A549 (cell line): ENCODE measurements at regions not wholly inside any gene's neighbourhood (a gene's known extent, or its start where the extent isn't known, plus 50 kb on each side); places are given as distances from the start of the nearest gene placed in this dataset.

ENCODE experiments used
- ATAC-seq, 2 experiments: fragments of 200-7000 bp in 1 of 2; fragments of >200 bp in 1 of 2; cut with Nextera tagmentation in 1 of 2; cut with Tn5 transposase in 1 of 2; 3 replicates each; pipeline versions ENCODE4 v1.8.0 to v1.9.1; 2018 to 2020; ENCODE audit warnings: mild to moderate bottlenecking in 1 of 2, moderate library complexity in 1 of 2
- CTCF ChIA-PET: fragments of 300-600 bp; sonication (Branson Sonifier 250); formaldehyde crosslinking; extraction: SDS; loops from one replicate; lab custom pipeline; 2021; ENCODE audit warnings: antibody characterized with exemption, inconsistent platforms; lab: Yijun Ruan, JAX
- POLR2A ChIA-PET: fragments of 350-600 bp; formaldehyde crosslinking; extraction: SDS; loops from one replicate; lab custom pipeline; 2021; ENCODE audit warnings: antibody characterized with exemption, inconsistent platforms; lab: Yijun Ruan, JAX
- DNase-seq, 2 experiments: peaks; one replicate each; pipeline versions ENCODE4 v3.0.0 to v3.0.0-alpha.2; 2011 to 2016; ENCODE audit warnings: low read depth in 1 of 2, low spot score in 1 of 2
- FAIRE-seq: peaks from 2 replicates; lab custom pipeline; 2011; peaks lifted over from hg19 to GRCh38; lab: Jason Lieb, UNC
- H3K27ac ChIP-seq, 2 experiments: fragments of >200 bp; sonication (Bioruptor Twin); formaldehyde crosslinking; 3 replicates each; pipeline ENCODE4 v1.5.1; 2016 to 2017
- H3K4me1 ChIP-seq: fragments of >200 bp; sonication (Bioruptor Twin); formaldehyde crosslinking; 3 replicates; pipeline ENCODE4 v1.6.1; 2016
- H3K4me2 ChIP-seq: fragments of >200 bp; sonication (Bioruptor Twin); formaldehyde crosslinking; 3 replicates; pipeline ENCODE4 v1.6.1; 2016
- H3K4me3 ChIP-seq: fragments of >200 bp; sonication (Bioruptor Twin); formaldehyde crosslinking; 3 replicates; pipeline ENCODE4 v1.5.1; 2016
- H3K9me3 ChIP-seq: fragments of >200 bp; sonication (Bioruptor Twin); formaldehyde crosslinking; 3 replicates; pipeline ENCODE4 v1.6.1; 2016
- ATOH8 ChIP-seq: fragments of 250-450 bp; sonication (Bioruptor Pico); IDR thresholded peaks from 2 replicates; pipeline ENCODE4 v1.5.0; 2020; ENCODE audit warnings: low read depth, mild to moderate bottlenecking, moderate library complexity
- BCL3 ChIP-seq: fragments of >200 bp; sonication (Bioruptor Twin); formaldehyde crosslinking; IDR thresholded peaks from 3 replicates; pipeline ENCODE4 v1.6.1; 2016
- CBX2 ChIP-seq: fragments of 200-600 bp; sonication (generic); IDR thresholded peaks from 2 replicates; pipeline ENCODE4 v1.6.1; 2016; ENCODE audit warnings: low read depth, mild to moderate bottlenecking, borderline replicate concordance
- CHD2 ChIP-seq: fragments of 150-350 bp; IDR thresholded peaks from 2 replicates; pipeline ENCODE4 v1.6.1; 2014; ENCODE audit warnings: low read length; ENCODE audit not compliant: partially characterized antibody
- E2F6 ChIP-seq: IDR thresholded peaks from 2 replicates; pipeline ENCODE4 v1.6.1; 2012; ENCODE audit warnings: low read depth, borderline replicate concordance
- EHF ChIP-seq: fragments of 250-450 bp; sonication (Bioruptor Pico); IDR thresholded peaks from 2 replicates; pipeline ENCODE4 v1.5.0; 2020; ENCODE audit warnings: mild to moderate bottlenecking
- ESRRA ChIP-seq: fragments of 150-350 bp; IDR thresholded peaks from 2 replicates; pipeline ENCODE4 v1.6.1; 2014; ENCODE audit warnings: mild to moderate bottlenecking, low read length, borderline replicate concordance
- FOSB ChIP-seq: fragments of 250-450 bp; sonication (Bioruptor Pico); IDR thresholded peaks from 2 replicates; pipeline ENCODE4 v1.5.0; 2020; ENCODE audit warnings: mild to moderate bottlenecking, moderate library complexity
- HEYL ChIP-seq: fragments of 250-450 bp; sonication (Bioruptor Pico); IDR thresholded peaks from 2 replicates; pipeline ENCODE4 v1.8.0; 2021; ENCODE audit warnings: mild to moderate bottlenecking, moderate library complexity
- HOXB5 ChIP-seq: fragments of 250-450 bp; sonication (Bioruptor Pico); IDR thresholded peaks from 2 replicates; pipeline ENCODE4 v1.5.0; 2020; ENCODE audit warnings: mild to moderate bottlenecking, moderate library complexity
- JUN ChIP-seq, 2 experiments: fragments of >200 bp; sonication (Bioruptor Twin); formaldehyde crosslinking; IDR thresholded peaks; 2 replicates in 1 of 2; 3 replicates in 1 of 2; pipeline ENCODE4 v1.6.1; 2016 to 2017
- JUNB ChIP-seq: fragments of >200 bp; sonication (Bioruptor Twin); formaldehyde crosslinking; IDR thresholded peaks from 2 replicates; pipeline ENCODE4 v1.6.1; 2016
- MAFK ChIP-seq: fragments of 450-650 bp; IDR thresholded peaks from 2 replicates; pipeline ENCODE4 v1.6.1; 2014; ENCODE audit not compliant: partially characterized antibody
- MAZ ChIP-seq: fragments of 150-350 bp; IDR thresholded peaks from 2 replicates; pipeline ENCODE4 v1.6.1; 2014; ENCODE audit warnings: antibody characterized with exemption, low read depth, low read length, borderline replicate concordance
- MYC ChIP-seq: IDR thresholded peaks from 2 replicates; pipeline ENCODE4 v1.6.1; 2012; ENCODE audit warnings: mild to moderate bottlenecking, inconsistent platforms, low read length, improper control_type of control experiment, borderline replicate concordance
- NFE2L2 ChIP-seq: fragments of 150-350 bp; conservative IDR thresholded peaks from 2 replicates; pipeline ENCODE4 v1.6.1; 2014; ENCODE audit warnings: low read length
- NR3C1 ChIP-seq: fragments of >200 bp; sonication (Bioruptor Twin); formaldehyde crosslinking; IDR thresholded peaks from 3 replicates; pipeline ENCODE4 v1.6.1; 2017
- PHF8 ChIP-seq: fragments of 200-600 bp; sonication (generic); IDR thresholded peaks from 2 replicates; pipeline ENCODE4 v1.6.1; 2016; ENCODE audit warnings: low read depth, mild to moderate bottlenecking, antibody characterized with exemption, moderate library complexity, borderline replicate concordance
- POLR2A ChIP-seq: IDR thresholded peaks from 2 replicates; pipeline ENCODE4 v1.6.1; 2012; ENCODE audit warnings: mild to moderate bottlenecking, low read length
- RAD21 ChIP-seq, 2 experiments: fragments of >200 bp in 1 of 2; sonication (Bioruptor Twin) in 1 of 2; formaldehyde crosslinking in 1 of 2; IDR thresholded peaks in 1 of 2; conservative IDR thresholded peaks in 1 of 2; 2 replicates in 1 of 2; 3 replicates in 1 of 2; pipeline ENCODE4 v1.6.1; 2012 to 2018; ENCODE audit warnings: inconsistent platforms in 1 of 2
- RCOR1 ChIP-seq: fragments of 150-350 bp; IDR thresholded peaks from 2 replicates; pipeline ENCODE4 v1.6.1; 2014; ENCODE audit warnings: antibody characterized with exemption, low read length, low read depth
- REST ChIP-seq: fragments of 200-600 bp; sonication (generic); IDR thresholded peaks from 2 replicates; pipeline ENCODE4 v1.6.1; 2016; ENCODE audit warnings: antibody characterized with exemption, mild to moderate bottlenecking, moderate library complexity
- RFX5 ChIP-seq: fragments of 450-650 bp; IDR thresholded peaks from 2 replicates; pipeline ENCODE4 v1.7.1; 2014; ENCODE audit warnings: antibody characterized with exemption, mild to moderate bottlenecking, moderate library complexity
- ZNF302 ChIP-seq: fragments of 250-450 bp; sonication (Bioruptor Pico); IDR thresholded peaks from 2 replicates; pipeline ENCODE4 v1.9.0; 2021; ENCODE audit warnings: inconsistent platforms, mild to moderate bottlenecking, moderate library complexity
- ZSCAN20 ChIP-seq: fragments of 250-450 bp; sonication (Bioruptor Pico); IDR thresholded peaks from 2 replicates; pipeline ENCODE4 v1.8.0; 2022; ENCODE audit warnings: mild to moderate bottlenecking, moderate library complexity
- WGBS: methylation state at CpG from one replicate; pipeline ENCODE4 v1.1.6; 2017; ENCODE audit errors: missing lambda C conversion rate; 5-methylcytosine and 5-hydroxymethylcytosine counted together

GRCh38 chr6:85372188-85372914, 77.5 kb upstream of the NT5E start:
- POLR2A ChIA-PET = no interaction called here
- H3K4me2 ChIP-seq = no peak overlapping the region
- no peaks in the 10 kb centered on the region for H3K9me3 ChIP-seq
- 0 out of 6 replicates have a peak, but pooled peaks of 1 of the 2 experiments have one; percentile 28 for ATAC-seq
- H3K27ac ChIP-seq = no peak overlapping the region
- FAIRE-seq = no peak
- CTCF ChIA-PET = interaction anchor here (0.8 to 1.0 kb wide), 2 partner anchors 12 to 18 kb away, joined by 3 read pairs; no protein-coding TSS in a partner anchor
- DNase-seq = no peak
- 80% methylated on average over 9 of the region's 9 CpGs for WGBS
- H3K4me3 ChIP-seq = no peak overlapping the region
- TF ChIP-seq RFX5 (no peak), JUNB (no peak), ATOH8 (CRISPR knock-in tag) (0 out of 2 replicates have a peak, but pooled peaks have one; percentile 41), CBX2 (no peak), HOXB5 (0 out of 2 replicates have a peak, but pooled peaks have one; percentile 39), REST (no peak), BCL3 (no peak), HEYL (no peak), ZNF302 (0 out of 2 replicates have a peak, but pooled peaks have one; percentile 50), FOSB (no peak), ZSCAN20 (CRISPR knock-in tag) (no peak), JUN (IDR thresholded peaks at IDR 0.05) (no peak), CHD2 (no peak)
- H3K4me1 ChIP-seq = no peaks in the 10 kb centered on the region

- 67% methylated on average over 5 of the region's 5 CpGs for WGBS
- Histone ChIP-seq H3K9me3 (no peaks in the 10 kb centered on the region), H3K27ac (no peak overlapping the region), H3K4me2 (no peak overlapping the region), H3K4me1 (0 out of 3 replicates have a peak, but pooled peaks cover 5% of the 10 kb centered on the region), H3K4me3 (no peak overlapping the region)
- ChIA-PET CTCF (no interaction called here), POLR2A (no interaction called here)
- TF ChIP-seq NR3C1 = no peak
- no peak for TF ChIP-seq MAZ
- TF ChIP-seq MYC = no peak
- TF ChIP-seq PHF8 = no peak
- no peak for TF ChIP-seq E2F6
- no peak for TF ChIP-seq ESRRA
- TF ChIP-seq POLR2A = no peak
- TF ChIP-seq RAD21 (conservative IDR thresholded peaks at IDR 0.05 in 1 of 2, IDR thresholded peaks at IDR 0.05 in 1 of 2) = no peak
- no peak for TF ChIP-seq RCOR1
- no peak for TF ChIP-seq NFE2L2
- TF ChIP-seq MAFK = no peak
- TF ChIP-seq EHF (CRISPR knock-in tag) = no peak
- FAIRE-seq (no peak), ATAC-seq (no peak), DNase-seq (no peak)
Measured at GRCh38 chr6:85368631-85369030, 81.3 kb upstream of the NT5E start.
